AG20443 (cell line): ENCODE measurements at regions not wholly inside any gene's neighbourhood (a gene's known extent, or its start where the extent isn't known, plus 50 kb on each side); places are given as distances from the start of the nearest gene placed in this dataset.

Experiments used
- DNase-seq: peaks from one replicate; pipeline ENCODE4 v3.0.0; 2012; ENCODE audit warnings: low spot score, mixed read lengths

GRCh38 chr1:164272156-164272555, 286.8 kb upstream of the PBX1 start:
- DNase-seq = no peak

GRCh38 chr1:164296172-164296571, 262.8 kb upstream of the PBX1 start:
- DNase-seq = no peak

- no peak for DNase-seq
Measured at GRCh38 chr1:164308101-164308500, 250.9 kb upstream of the PBX1 start.

GRCh38 chr1:164310166-164310565, 248.8 kb upstream of the PBX1 start:
- DNase-seq = peak; percentile 43

- DNase-seq = no peak
Measured at GRCh38 chr1:164311377-164311776, 247.6 kb upstream of the PBX1 start.

- peak; percentile 73 for DNase-seq
Measured at GRCh38 chr1:164320790-164321731, 237.9 kb upstream of the PBX1 start.

- DNase-seq = no peak
Measured at GRCh38 chr1:164325786-164326185, 233.2 kb upstream of the PBX1 start.

GRCh38 chr1:164333387-164333786, 225.6 kb upstream of the PBX1 start:
- DNase-seq = no peak

GRCh38 chr1:164337394-164337793, 221.6 kb upstream of the PBX1 start:
- DNase-seq = no peak

- no peak for DNase-seq
Measured at GRCh38 chr1:164337885-164338284, 221.1 kb upstream of the PBX1 start.

GRCh38 chr1:164343189-164343588, 215.8 kb upstream of the PBX1 start:
- no peak for DNase-seq

GRCh38 chr1:164347980-164348379, 211.0 kb upstream of the PBX1 start:
- DNase-seq = no peak

- no peak for DNase-seq
Measured at GRCh38 chr1:164356511-164356910, 202.5 kb upstream of the PBX1 start.

- no peak for DNase-seq
Measured at GRCh38 chr1:164360265-164360664, 198.7 kb upstream of the PBX1 start.

GRCh38 chr1:164361927-164362326, 197.1 kb upstream of the PBX1 start:
- no peak for DNase-seq

GRCh38 chr1:164363980-164364379, 195.0 kb upstream of the PBX1 start:
- DNase-seq = no peak

GRCh38 chr1:164366014-164366413, 193.0 kb upstream of the PBX1 start:
- DNase-seq = no peak

- no peak for DNase-seq
Measured at GRCh38 chr1:164369698-164370365, 189.2 kb upstream of the PBX1 start.

- DNase-seq = peak; percentile 79
Measured at GRCh38 chr1:164380893-164381292, 178.1 kb upstream of the PBX1 start.

- no peak for DNase-seq
Measured at GRCh38 chr1:164382384-164382783, 176.6 kb upstream of the PBX1 start.

- DNase-seq = no peak
Measured at GRCh38 chr1:164384262-164384661, 174.7 kb upstream of the PBX1 start.

- no peak for DNase-seq
Measured at GRCh38 chr1:164417016-164417704, 141.8 kb upstream of the PBX1 start.

- DNase-seq = peak; percentile 9
Measured at GRCh38 chr1:164423136-164423535, 135.8 kb upstream of the PBX1 start.
